ENCODE measurements at regions not wholly inside any gene's neighbourhood (a gene's known extent, or its start where the extent isn't known, plus 50 kb on each side); places are given as distances from the start of the nearest gene placed in this dataset.
"Not testable (repeated sequence)": the region's sequence is repeated elsewhere in the genome, so short reads cannot be mapped to it uniquely, and the experiment has no call there.

DNA sequence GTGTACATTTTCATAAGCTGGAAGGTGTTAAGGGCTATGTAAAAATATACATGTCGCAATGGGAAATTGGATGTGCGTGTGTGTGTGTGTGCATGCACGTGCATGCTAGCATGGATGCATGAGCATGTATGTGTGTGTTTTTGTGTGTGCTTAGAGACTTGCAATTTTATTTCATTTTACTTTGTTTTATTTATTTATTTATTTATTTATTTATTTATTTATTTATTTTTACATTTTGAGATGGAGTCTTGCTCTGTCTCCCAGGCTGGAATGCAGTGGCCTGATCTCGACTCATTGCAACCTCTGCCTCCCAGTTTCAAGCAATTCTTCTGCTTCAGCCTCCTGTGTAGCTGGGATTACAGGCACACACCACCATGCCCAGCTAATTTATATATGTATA lies 50.4 kb upstream of the CDH9 start:
- TF ChIP-seq, protein P1, sequence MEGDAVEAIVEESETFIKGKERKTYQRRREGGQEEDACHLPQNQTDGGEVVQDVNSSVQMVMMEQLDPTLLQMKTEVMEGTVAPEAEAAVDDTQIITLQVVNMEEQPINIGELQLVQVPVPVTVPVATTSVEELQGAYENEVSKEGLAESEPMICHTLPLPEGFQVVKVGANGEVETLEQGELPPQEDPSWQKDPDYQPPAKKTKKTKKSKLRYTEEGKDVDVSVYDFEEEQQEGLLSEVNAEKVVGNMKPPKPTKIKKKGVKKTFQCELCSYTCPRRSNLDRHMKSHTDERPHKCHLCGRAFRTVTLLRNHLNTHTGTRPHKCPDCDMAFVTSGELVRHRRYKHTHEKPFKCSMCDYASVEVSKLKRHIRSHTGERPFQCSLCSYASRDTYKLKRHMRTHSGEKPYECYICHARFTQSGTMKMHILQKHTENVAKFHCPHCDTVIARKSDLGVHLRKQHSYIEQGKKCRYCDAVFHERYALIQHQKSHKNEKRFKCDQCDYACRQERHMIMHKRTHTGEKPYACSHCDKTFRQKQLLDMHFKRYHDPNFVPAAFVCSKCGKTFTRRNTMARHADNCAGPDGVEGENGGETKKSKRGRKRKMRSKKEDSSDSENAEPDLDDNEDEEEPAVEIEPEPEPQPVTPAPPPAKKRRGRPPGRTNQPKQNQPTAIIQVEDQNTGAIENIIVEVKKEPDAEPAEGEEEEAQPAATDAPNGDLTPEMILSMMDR (IDR thresholded peaks at IDR 0.05), result not testable (repeated sequence)
- TF ChIP-seq EZH2phosphoT487 (IDR thresholded peaks at IDR 0.05), result not testable (repeated sequence)
